Mesothelial cell of epicardium (in vitro differentiated cells): ENCODE measurements at regions not wholly inside any gene's neighbourhood (a gene's known extent, or its start where the extent isn't known, plus 50 kb on each side); places are given as distances from the start of the nearest gene placed in this dataset.
A peak's percentile ranks its signal among the peaks of the same experiment; 100 is the strongest.

Experiments
- DNase-seq, 2 experiments: peaks; one replicate each; pipeline ENCODE4 v3.0.0; 2021; ENCODE audit warnings: low spot score in 2 of 2; ENCODE audit not compliant: unreplicated experiment in 2 of 2
- H3K27ac Mint-ChIP-seq: 2 replicates; pipeline ENCODE4 v1.8.0; 2021; ENCODE audit warnings: mixed read lengths
- H3K27me3 Mint-ChIP-seq: 2 replicates; pipeline ENCODE4 v1.8.0; 2021; ENCODE audit warnings: low read depth, mixed read lengths
- H3K36me3 Mint-ChIP-seq: 2 replicates; pipeline ENCODE4 v1.8.0; 2021; ENCODE audit warnings: mixed read lengths
- H3K4me1 Mint-ChIP-seq: 2 replicates; pipeline ENCODE4 v1.8.0; 2021; ENCODE audit warnings: mixed read lengths
- H3K4me3 Mint-ChIP-seq: 2 replicates; pipeline ENCODE4 v1.8.0; 2021; ENCODE audit warnings: mild to moderate bottlenecking, moderate library complexity, mixed read lengths
- H3K9me3 Mint-ChIP-seq: 2 replicates; pipeline ENCODE4 v1.8.0; 2021; ENCODE audit warnings: mixed read lengths
- CTCF ChIP-seq: fragments of 200-600 bp; sonication (generic); IDR thresholded peaks from one replicate; pipeline ENCODE4 v1.5.0; 2021; ENCODE audit warnings: antibody characterized with exemption; ENCODE audit not compliant: unreplicated experiment

GRCh38 chr17:77470800-77471733 lies 330.3 kb downstream of the SEC14L1 start:
- H3K9me3 Mint-ChIP-seq: no peaks in the 10 kb centered on the region
- H3K4me1 Mint-ChIP-seq: peaks cover 92% of the 10 kb centered on the region
- peak overlapping the region; percentile 91 for H3K27ac Mint-ChIP-seq
- DNase-seq: peak in 1 of 2 experiments; percentile 61
- no peak for TF ChIP-seq CTCF
- H3K4me3 Mint-ChIP-seq: peak overlapping the region; percentile 20
- H3K36me3 Mint-ChIP-seq: peaks cover 10% of the 10 kb centered on the region
- no peaks in the 10 kb centered on the region for H3K27me3 Mint-ChIP-seq

GRCh38 chr17:77471984-77472461 lies 331.3 kb downstream of the SEC14L1 start:
- no peaks in the 10 kb centered on the region for H3K9me3 Mint-ChIP-seq
- H3K27ac Mint-ChIP-seq: peak overlapping the region; percentile 91
- peak in 1 of 2 experiments; percentile 68 for DNase-seq
- H3K27me3 Mint-ChIP-seq: no peaks in the 10 kb centered on the region
- TF ChIP-seq CTCF: no peak
- peaks cover 10% of the 10 kb centered on the region for H3K36me3 Mint-ChIP-seq
- peak overlapping the region; percentile 20 for H3K4me3 Mint-ChIP-seq
- H3K4me1 Mint-ChIP-seq: peaks cover 90% of the 10 kb centered on the region

GRCh38 chr17:77472468-77473310 lies 331.9 kb downstream of the SEC14L1 start:
- Mint-ChIP-seq H3K4me3 (peak overlapping the region; percentile 23), H3K27me3 (no peaks in the 10 kb centered on the region), H3K9me3 (no peaks in the 10 kb centered on the region), H3K4me1 (peaks cover 90% of the 10 kb centered on the region), H3K27ac (peak overlapping the region; percentile 91), H3K36me3 (peaks cover 10% of the 10 kb centered on the region)
- DNase-seq: no peak
- TF ChIP-seq CTCF: no peak

GRCh38 chr17:77473615-77474226 lies 333.0 kb downstream of the SEC14L1 start:
- H3K27me3 Mint-ChIP-seq: no peaks in the 10 kb centered on the region
- no peak for TF ChIP-seq CTCF
- H3K9me3 Mint-ChIP-seq: no peaks in the 10 kb centered on the region
- peaks cover 89% of the 10 kb centered on the region for H3K4me1 Mint-ChIP-seq
- H3K27ac Mint-ChIP-seq: peak overlapping the region; percentile 91
- DNase-seq: no peak
- H3K36me3 Mint-ChIP-seq: peaks cover 7% of the 10 kb centered on the region
- H3K4me3 Mint-ChIP-seq: peak overlapping the region; percentile 6

GRCh38 chr17:77474292-77474988 lies 333.7 kb downstream of the SEC14L1 start:
- no peak for DNase-seq
- H3K4me3 Mint-ChIP-seq: no peak overlapping the region
- peaks cover 7% of the 10 kb centered on the region for H3K36me3 Mint-ChIP-seq
- H3K27me3 Mint-ChIP-seq: no peaks in the 10 kb centered on the region
- H3K9me3 Mint-ChIP-seq: no peaks in the 10 kb centered on the region
- TF ChIP-seq CTCF: no peak
- H3K4me1 Mint-ChIP-seq: peaks cover 89% of the 10 kb centered on the region
- peak overlapping the region; percentile 91 for H3K27ac Mint-ChIP-seq
